GM10266 (cell line): ENCODE measurements at regions not wholly inside any gene's neighbourhood (a gene's known extent, or its start where the extent isn't known, plus 50 kb on each side); places are given as distances from the start of the nearest gene placed in this dataset.

Experiments
- DNase-seq: peaks from one replicate; pipeline ENCODE4 v3.0.0; 2012; ENCODE audit errors: extremely low spot score
- TF ChIP-seq, protein P1 (sequence below): IDR thresholded peaks from 2 replicates; pipeline ENCODE4 v1.5.1; 2012; ENCODE audit warnings: mild to moderate bottlenecking, low read depth; ENCODE audit not compliant: control insufficient read depth, insufficient read depth; ENCODE audit errors: missing control alignments

DNA sequence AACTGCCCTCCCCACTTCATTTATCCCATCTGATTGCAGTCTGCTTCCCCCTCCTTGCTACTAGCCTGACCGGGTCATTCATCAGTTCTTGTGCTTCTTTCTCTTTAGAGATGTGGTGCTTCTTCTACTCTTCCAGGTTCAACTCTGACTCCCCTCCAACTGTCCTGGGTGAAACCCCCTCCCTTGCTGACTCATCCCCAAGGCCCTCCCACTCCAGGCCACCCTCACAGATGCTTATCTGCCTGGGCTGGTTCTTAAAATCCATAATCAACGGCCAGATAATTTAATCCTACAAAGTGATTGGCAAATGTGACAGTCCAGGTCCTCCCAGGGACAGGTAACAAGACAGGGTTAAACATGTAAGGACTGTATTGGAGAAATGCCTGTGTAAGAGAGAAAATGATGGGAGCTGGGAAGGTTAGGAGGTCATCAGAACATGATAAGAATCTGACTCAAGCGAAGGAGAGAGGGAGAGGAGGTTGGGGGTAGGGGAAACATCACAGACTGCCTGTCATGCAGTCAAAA lies 182.8 kb upstream of the C1QTNF7 start:
- no peak for DNase-seq
- TF ChIP-seq, protein P1, sequence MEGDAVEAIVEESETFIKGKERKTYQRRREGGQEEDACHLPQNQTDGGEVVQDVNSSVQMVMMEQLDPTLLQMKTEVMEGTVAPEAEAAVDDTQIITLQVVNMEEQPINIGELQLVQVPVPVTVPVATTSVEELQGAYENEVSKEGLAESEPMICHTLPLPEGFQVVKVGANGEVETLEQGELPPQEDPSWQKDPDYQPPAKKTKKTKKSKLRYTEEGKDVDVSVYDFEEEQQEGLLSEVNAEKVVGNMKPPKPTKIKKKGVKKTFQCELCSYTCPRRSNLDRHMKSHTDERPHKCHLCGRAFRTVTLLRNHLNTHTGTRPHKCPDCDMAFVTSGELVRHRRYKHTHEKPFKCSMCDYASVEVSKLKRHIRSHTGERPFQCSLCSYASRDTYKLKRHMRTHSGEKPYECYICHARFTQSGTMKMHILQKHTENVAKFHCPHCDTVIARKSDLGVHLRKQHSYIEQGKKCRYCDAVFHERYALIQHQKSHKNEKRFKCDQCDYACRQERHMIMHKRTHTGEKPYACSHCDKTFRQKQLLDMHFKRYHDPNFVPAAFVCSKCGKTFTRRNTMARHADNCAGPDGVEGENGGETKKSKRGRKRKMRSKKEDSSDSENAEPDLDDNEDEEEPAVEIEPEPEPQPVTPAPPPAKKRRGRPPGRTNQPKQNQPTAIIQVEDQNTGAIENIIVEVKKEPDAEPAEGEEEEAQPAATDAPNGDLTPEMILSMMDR: no peak

DNA sequence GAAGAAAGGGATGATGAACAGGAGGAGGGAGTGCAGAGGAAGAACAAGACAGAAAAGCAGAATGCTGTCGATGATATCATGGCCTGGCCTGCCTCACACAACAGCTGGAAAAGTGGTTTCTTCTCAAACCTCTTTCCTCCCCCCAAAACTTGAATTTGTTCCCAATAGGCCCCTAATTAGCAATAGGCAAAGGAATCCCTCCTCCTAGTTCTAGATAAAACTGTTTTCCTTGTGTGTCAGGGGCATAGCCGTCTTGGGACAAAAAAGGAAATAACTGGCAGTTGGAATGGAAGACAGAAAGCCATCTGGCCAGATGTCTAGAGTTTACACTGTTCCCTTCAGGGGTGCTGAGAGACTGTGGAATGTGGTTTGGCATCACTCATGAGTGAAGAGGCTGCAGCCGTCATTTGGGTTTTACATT lies 177.8 kb upstream of the C1QTNF7 start:
- DNase-seq: no peak
- TF ChIP-seq, protein P1: no peak

DNA sequence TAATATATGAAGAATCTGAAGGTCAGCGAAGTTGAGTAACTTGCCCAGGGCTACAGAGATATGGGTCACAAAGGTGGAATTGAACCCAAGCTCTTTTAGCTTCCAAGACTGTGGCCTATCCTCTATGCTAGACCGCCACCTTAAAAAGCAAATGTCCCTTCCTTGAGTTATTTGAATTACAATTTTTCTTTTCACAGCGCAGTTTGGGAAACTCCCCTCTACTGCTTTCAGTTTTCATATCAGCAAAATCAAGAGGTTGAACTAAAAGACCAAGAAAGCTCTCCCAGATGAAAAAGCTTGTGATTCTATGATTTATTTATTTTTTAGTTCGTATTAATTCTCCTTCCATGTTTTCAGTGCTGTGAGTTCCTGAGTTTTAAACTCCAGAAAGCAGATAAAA lies 174.5 kb upstream of the C1QTNF7 start:
- TF ChIP-seq, protein P1: no peak
- peak; percentile 44 for DNase-seq

DNA sequence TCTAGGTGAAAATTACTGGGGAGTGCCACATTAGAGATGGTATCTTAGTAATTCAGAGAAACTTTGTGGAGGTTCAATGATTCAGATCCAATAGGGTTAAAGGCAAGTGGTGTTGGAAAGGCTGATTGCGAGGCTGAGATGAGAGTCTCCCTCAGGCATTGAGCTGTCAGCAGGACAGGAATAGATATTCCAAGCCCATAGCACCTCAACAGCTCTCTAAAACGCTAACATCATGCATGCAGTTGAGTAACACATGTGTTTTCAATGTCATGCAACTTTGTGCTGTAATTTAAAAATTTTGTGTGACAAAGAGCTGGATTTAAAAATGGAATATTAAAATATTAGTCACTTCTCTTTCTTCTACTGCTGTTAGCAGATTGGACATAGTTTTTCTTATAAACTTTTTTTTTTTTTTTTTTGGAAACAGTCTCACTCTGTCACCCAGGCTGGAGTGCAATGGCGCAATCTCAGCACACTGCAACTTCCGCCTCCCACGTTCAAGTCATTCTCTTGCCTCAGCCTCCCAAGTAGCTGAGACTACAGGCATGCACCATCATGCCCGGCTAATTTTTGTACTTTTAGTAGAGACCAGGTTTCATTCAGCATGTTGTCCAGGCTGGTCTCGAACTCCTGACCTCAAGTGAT lies 173.5 kb upstream of the C1QTNF7 start:
- no peak for DNase-seq
- TF ChIP-seq, protein P1: no peak

DNA sequence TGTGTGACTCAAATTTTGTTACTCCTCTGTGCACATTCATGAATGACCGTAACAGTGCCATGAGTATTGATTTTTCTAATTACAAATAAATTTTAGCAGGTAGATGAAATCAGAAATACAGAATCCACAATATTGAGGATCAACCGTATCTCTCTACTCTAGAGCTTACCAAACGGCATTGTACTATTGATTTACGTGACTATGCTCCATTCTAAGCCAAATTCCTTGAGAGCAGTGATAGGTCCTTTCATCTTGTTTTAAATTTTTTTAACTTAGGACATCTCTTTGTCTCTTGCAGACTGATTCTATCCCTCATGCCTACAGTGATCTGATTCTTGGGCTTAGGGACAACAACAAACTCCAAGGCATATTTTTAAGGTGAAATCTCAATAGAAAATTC lies 172.3 kb upstream of the C1QTNF7 start:
- TF ChIP-seq, protein P1: no peak

DNA sequence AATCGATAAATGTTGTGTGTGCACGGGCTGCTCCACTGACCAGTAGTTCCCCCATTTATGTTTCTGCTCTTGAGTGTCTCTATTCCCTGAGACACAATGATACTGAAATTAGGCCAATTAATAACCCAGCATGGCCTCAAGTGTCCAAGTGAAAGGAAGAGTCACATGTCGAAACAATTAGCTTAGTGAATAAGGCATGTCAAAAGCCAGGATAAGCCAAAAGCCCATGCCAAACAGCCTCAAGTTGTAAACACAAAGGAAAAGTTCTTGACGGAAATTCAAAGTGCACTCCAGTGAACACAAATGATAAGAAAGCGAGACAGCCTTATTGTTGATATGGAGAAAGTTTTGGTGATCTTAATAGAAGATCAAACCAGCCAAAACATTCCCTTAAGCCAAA lies 167.1 kb upstream of the C1QTNF7 start:
- DNase-seq: no peak
- TF ChIP-seq, protein P1: no peak

More for the DNA sequence above, 172.3 kb upstream of the C1QTNF7 start:
- DNase-seq: no peak

DNA sequence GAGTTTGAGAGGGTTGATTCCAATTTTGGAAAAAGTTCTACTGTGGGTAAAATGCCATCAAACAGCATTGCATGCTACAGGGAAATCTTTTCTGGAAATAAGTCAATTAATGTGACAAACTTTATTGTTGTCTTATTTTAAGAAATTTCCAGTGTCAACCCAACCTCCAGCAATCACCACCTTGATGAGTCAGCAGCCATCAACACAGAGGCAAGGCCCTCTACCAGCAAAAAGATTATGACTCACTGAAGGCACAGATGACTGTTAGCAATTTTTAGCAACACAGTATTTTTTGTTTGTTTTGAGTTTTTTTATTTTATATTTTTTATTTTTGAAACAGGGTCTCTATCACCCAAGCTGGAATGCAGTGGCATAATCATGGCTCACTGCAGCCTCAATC lies 165.4 kb upstream of the C1QTNF7 start:
- TF ChIP-seq, protein P1: no peak
- no peak for DNase-seq
